Tibial artery (tissue), 4 donors: ENCODE measurements at regions not wholly inside any gene's neighbourhood (a gene's known extent, or its start where the extent isn't known, plus 50 kb on each side); places are given as distances from the start of the nearest gene placed in this dataset.

Experiments used
- DNase-seq, 2 donors: peaks; one replicate each; pipeline ENCODE4 v3.0.0-alpha.2; 2019
- H3K27ac ChIP-seq, 2 donors: fragments of 200-600 bp; sonication (generic) in 1 of 2; 1 replicate in 1 of 2; 2 replicates in 1 of 2; pipeline ENCODE4 v1.5.1; 2018 to 2019; ENCODE audit warnings: mild to moderate bottlenecking in 1 of 2
- H3K27me3 ChIP-seq, 2 donors: fragments of 200-600 bp; sonication (generic) in 1 of 2; one replicate each; pipeline versions ENCODE4 v1.5.1 to v1.6.0; 2016 to 2019
- H3K36me3 ChIP-seq, 3 donors: fragments of 200-600 bp; sonication (generic) in 2 of 3; one replicate each; pipeline ENCODE4 v1.5.1; 2016 to 2019; ENCODE audit warnings: mild to moderate bottlenecking in 2 of 3
- H3K4me1 ChIP-seq, 4 donors: fragments of 200-600 bp; sonication (generic) in 2 of 4; 1 replicate in 3 of 4; 2 replicates in 1 of 4; pipeline ENCODE4 v1.5.1; 2016 to 2019
- H3K4me3 ChIP-seq, 2 donors: fragments of 200-600 bp; sonication (generic) in 1 of 2; 1 replicate in 1 of 2; 2 replicates in 1 of 2; pipeline ENCODE4 v1.5.1; 2018 to 2019; ENCODE audit warnings: mild to moderate bottlenecking in 2 of 2
- H3K9me3 ChIP-seq, 3 donors: fragments of 200-600 bp; sonication (generic) in 1 of 3; one replicate each; pipeline ENCODE4 v1.5.1; 2016 to 2019
- intact Hi-C: fragments of 100-400 bp; cut with DNase I; formaldehyde crosslinking; loops from one replicate; pipeline ENCODE4 v1.15.0; 2023; ENCODE audit warnings: low total_unique reads
- TF ChIP-seq, protein P1 (sequence below), 2 experiments: fragments of 200-600 bp in 1 of 2; fragments of 450-650 bp in 1 of 2; IDR thresholded peaks; one replicate each; pipeline ENCODE4 v1.5.1; 2017 to 2019; ENCODE audit warnings: antibody characterized with exemption in 2 of 2, mild to moderate bottlenecking in 1 of 2, moderate library complexity in 1 of 2

DNA sequence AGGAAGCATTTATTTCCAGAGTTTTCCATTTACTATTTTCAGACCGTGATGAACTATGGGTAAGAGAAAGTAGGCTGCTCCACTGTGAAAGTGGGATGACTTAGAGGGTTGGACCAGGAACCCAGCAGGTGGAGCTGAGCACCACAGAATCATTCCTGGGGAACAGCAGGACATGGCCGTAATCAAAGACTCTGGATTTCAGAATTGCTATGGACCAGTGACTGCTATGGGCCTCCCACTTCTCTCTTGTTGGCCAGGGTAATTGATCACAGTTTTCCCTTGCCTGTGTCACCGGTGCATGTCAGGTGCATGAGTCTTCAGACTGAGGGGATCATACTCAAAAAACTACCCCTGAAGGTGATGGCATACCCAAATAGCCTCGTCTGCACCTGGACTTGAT is 90.6 kb upstream of the GPC1 start:
- TF ChIP-seq, protein P1, sequence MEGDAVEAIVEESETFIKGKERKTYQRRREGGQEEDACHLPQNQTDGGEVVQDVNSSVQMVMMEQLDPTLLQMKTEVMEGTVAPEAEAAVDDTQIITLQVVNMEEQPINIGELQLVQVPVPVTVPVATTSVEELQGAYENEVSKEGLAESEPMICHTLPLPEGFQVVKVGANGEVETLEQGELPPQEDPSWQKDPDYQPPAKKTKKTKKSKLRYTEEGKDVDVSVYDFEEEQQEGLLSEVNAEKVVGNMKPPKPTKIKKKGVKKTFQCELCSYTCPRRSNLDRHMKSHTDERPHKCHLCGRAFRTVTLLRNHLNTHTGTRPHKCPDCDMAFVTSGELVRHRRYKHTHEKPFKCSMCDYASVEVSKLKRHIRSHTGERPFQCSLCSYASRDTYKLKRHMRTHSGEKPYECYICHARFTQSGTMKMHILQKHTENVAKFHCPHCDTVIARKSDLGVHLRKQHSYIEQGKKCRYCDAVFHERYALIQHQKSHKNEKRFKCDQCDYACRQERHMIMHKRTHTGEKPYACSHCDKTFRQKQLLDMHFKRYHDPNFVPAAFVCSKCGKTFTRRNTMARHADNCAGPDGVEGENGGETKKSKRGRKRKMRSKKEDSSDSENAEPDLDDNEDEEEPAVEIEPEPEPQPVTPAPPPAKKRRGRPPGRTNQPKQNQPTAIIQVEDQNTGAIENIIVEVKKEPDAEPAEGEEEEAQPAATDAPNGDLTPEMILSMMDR (IDR thresholded peaks at IDR 0.05) = no peak
- peaks cover 0 to 14% (median 6%) of the 10 kb centered on the region in 3 donors for H3K9me3 ChIP-seq
- H3K36me3 ChIP-seq = no peaks in the 10 kb centered on the region
- intact Hi-C loops = loop anchor here (5.0 kb wide), 1 partner anchor 113 kb away; no protein-coding TSS in a partner anchor
- no peaks in the 10 kb centered on the region for H3K4me1 ChIP-seq
- peak in 1 of 2 donors; percentile 19 for DNase-seq
- H3K27me3 ChIP-seq = peaks cover 0 to 15% of the 10 kb centered on the region in 2 donors
- no peak overlapping the region for H3K4me3 ChIP-seq
- no peak overlapping the region for H3K27ac ChIP-seq

GRCh38 chr2:240346015-240346752 is 89.3 kb upstream of the GPC1 start:
- Histone ChIP-seq H3K9me3 (peaks cover 0 to 14% (median 6%) of the 10 kb centered on the region in 3 donors), H3K27me3 (peaks cover 0 to 13% of the 10 kb centered on the region in 2 donors), H3K4me3 (no peak overlapping the region), H3K27ac (no peak overlapping the region), H3K4me1 (no peaks in the 10 kb centered on the region), H3K36me3 (no peaks in the 10 kb centered on the region)
- intact Hi-C loops = loop anchor here (5.0 kb wide), 1 partner anchor 114 kb away; no protein-coding TSS in a partner anchor
- peak in 1 of 2 donors; percentile 33 for DNase-seq
- TF ChIP-seq, protein P1 (IDR thresholded peaks at IDR 0.05) = no peak

DNA sequence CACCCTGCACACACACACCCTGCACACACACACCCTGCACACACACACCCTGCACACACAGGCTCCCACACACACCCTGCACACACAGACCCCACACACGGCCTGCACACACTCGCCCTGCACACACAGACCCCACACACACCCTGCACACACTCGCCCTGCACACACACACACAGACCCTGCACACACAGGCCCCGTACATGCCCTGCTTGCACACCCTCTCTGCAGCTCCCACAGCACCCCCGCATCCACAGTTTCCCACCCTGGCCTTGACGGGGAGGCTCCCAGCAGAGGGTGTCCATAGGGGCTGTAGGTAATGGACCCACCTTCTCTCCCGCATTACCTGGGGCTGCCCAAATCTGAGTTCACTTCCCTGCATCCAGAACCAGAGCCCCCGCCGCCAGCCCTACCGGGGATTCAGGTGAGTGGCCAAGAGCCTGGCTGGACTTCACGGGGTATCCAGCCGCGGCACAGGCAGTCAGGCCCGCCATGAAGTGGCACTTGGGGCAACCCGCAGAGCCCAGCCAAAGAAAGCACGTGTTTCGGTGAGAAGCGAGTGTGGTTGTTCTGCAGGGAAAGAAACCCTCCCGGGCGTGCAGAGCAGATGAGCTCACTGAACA is 88.6 kb upstream of the GPC1 start:
- intact Hi-C loops = loop anchor here (5.0 kb wide), 1 partner anchor 115 kb away; no protein-coding TSS in a partner anchor
- TF ChIP-seq, protein P1 (IDR thresholded peaks at IDR 0.05) = no peak
- Histone ChIP-seq H3K27me3 (peaks cover 0 to 16% of the 10 kb centered on the region in 2 donors), H3K4me3 (no peak overlapping the region), H3K36me3 (no peaks in the 10 kb centered on the region), H3K9me3 (peaks cover 0 to 14% (median 6%) of the 10 kb centered on the region in 3 donors), H3K4me1 (no peaks in the 10 kb centered on the region), H3K27ac (no peak overlapping the region)
- DNase-seq = no peak

DNA sequence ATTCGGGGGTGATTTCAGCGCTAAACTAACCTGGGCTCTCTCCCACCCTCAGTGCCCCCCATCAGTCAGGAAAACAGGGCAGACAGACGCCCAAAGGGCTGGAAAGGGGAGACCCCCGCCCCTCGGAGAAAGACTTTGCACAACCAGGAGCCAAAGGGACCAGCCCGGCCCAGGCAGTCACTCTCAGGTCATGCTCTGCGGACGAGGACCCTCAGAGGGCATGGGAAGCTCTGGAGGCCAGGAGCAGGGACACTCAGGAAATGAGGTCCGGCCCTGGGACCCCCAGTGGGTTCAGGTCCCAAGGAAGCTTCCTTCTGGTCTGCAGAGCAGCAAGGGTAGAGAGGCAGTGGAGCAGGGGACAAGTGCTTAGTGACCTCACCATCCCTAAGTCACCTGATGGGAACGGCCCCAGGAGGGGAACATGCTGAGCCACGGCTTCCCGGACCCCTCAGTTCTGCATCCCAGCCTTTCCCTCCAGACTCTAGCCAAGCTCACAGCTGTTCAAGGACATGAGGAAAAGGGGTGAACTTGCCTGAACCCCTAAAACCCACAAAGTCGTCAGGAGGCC is 88.0 kb upstream of the GPC1 start:
- Histone ChIP-seq H3K4me3 (no peak overlapping the region), H3K9me3 (peaks cover 0 to 14% (median 6%) of the 10 kb centered on the region in 3 donors), H3K4me1 (no peaks in the 10 kb centered on the region), H3K27ac (no peak overlapping the region), H3K36me3 (no peaks in the 10 kb centered on the region), H3K27me3 (peaks cover 0 to 16% of the 10 kb centered on the region in 2 donors)
- intact Hi-C loops = loop anchor here (5.0 kb wide), 1 partner anchor 115 kb away; no protein-coding TSS in a partner anchor
- DNase-seq = peak in 1 of 2 donors; percentile 60
- TF ChIP-seq, protein P1 (IDR thresholded peaks at IDR 0.05) = no peak

- TF ChIP-seq, protein P1 (IDR thresholded peaks at IDR 0.05) = no peak
- DNase-seq = peak in 1 of 2 donors; percentile 54
- intact Hi-C loops = loop anchor here (5.0 kb wide), 1 partner anchor 116 kb away; no protein-coding TSS in a partner anchor
- Histone ChIP-seq H3K4me1 (no peaks in the 10 kb centered on the region), H3K9me3 (peaks cover 0 to 14% (median 6%) of the 10 kb centered on the region in 3 donors), H3K27ac (no peak overlapping the region), H3K27me3 (peaks cover 0 to 16% of the 10 kb centered on the region in 2 donors), H3K4me3 (no peak overlapping the region), H3K36me3 (no peaks in the 10 kb centered on the region)
Observed at GRCh38 chr2:240347949-240348500, 87.4 kb upstream of the GPC1 start.
